EH (cell line): ENCODE measurements at regions not wholly inside any gene's neighbourhood (a gene's known extent, or its start where the extent isn't known, plus 50 kb on each side); places are given as distances from the start of the nearest gene placed in this dataset.

Experiments used
- DNase-seq: peaks from one replicate; pipeline ENCODE4 v3.0.0-alpha.2; 2015; ENCODE audit warnings: low read depth

- no peak for DNase-seq
Observed at GRCh38 chr4:178037459-178038214, 595.4 kb upstream of the AGA start.

GRCh38 chr4:178056996-178057395 lies 614.8 kb upstream of the AGA start:
- DNase-seq, result no peak

- DNase-seq, result no peak
Observed at GRCh38 chr4:178063568-178063967, 621.3 kb upstream of the AGA start.

GRCh38 chr4:178066338-178066941 lies 624.2 kb upstream of the AGA start:
- no peak for DNase-seq

- DNase-seq, result no peak
Observed at GRCh38 chr4:178068136-178068535, 625.9 kb upstream of the AGA start.

GRCh38 chr4:178070163-178070562 lies 627.9 kb upstream of the AGA start:
- DNase-seq, result no peak

- no peak for DNase-seq
Observed at GRCh38 chr4:178080312-178080711, 638.1 kb upstream of the AGA start.

- DNase-seq, result no peak
Observed at GRCh38 chr4:178081176-178081575, 638.9 kb upstream of the AGA start.

- no peak for DNase-seq
Observed at GRCh38 chr4:178081896-178082295, 639.7 kb upstream of the AGA start.

- no peak for DNase-seq
Observed at GRCh38 chr4:178082906-178083305, 640.7 kb upstream of the AGA start.

- no peak for DNase-seq
Observed at GRCh38 chr4:178083968-178084367, 641.7 kb upstream of the AGA start.

- no peak for DNase-seq
Observed at GRCh38 chr4:178086320-178086719, 644.1 kb upstream of the AGA start.

GRCh38 chr4:178090640-178091411 lies 648.6 kb upstream of the AGA start:
- no peak for DNase-seq

- DNase-seq, result no peak
Observed at GRCh38 chr4:178102139-178102538, 659.9 kb upstream of the AGA start.

- no peak for DNase-seq
Observed at GRCh38 chr4:178105242-178105641, 663.0 kb upstream of the AGA start.

GRCh38 chr4:178136736-178137345 lies 694.6 kb upstream of the AGA start:
- no peak for DNase-seq

GRCh38 chr4:178137732-178138471 lies 695.7 kb upstream of the AGA start:
- DNase-seq, result no peak

GRCh38 chr4:178138491-178138890 lies 696.3 kb upstream of the AGA start:
- no peak for DNase-seq

- DNase-seq, result no peak
Observed at GRCh38 chr4:178140326-178140915, 698.2 kb upstream of the AGA start.

GRCh38 chr4:178142724-178143123 lies 700.5 kb upstream of the AGA start:
- DNase-seq, result no peak

- no peak for DNase-seq
Observed at GRCh38 chr4:178148106-178148505, 705.9 kb upstream of the AGA start.
